Keratinocyte (primary cell): ENCODE measurements at regions not wholly inside any gene's neighbourhood (a gene's known extent, or its start where the extent isn't known, plus 50 kb on each side); places are given as distances from the start of the nearest gene placed in this dataset.

Source experiments
- DNase-seq: peaks from one replicate; pipeline ENCODE4 v3.0.0-alpha.2; 2011; ENCODE audit warnings: low read depth, missing footprints, low spot score
- FAIRE-seq: peaks from 2 replicates; lab custom pipeline; 2011; peaks lifted over from hg19 to GRCh38; lab: Jason Lieb, UNC
- H2AFZ ChIP-seq: 2 replicates; pipeline ENCODE4 v1.6.0; 2012; ENCODE audit warnings: low read length, control low read depth, inconsistent platforms; ENCODE audit not compliant: control insufficient read depth
- H3K27ac ChIP-seq: 2 replicates; pipeline ENCODE4 v1.5.1; 2011; ENCODE audit warnings: low read length; ENCODE audit not compliant: control insufficient read depth, insufficient read depth
- H3K27me3 ChIP-seq: 3 replicates; pipeline ENCODE4 v1.6.0; 2011; ENCODE audit warnings: low read length; ENCODE audit not compliant: control insufficient read depth, insufficient read depth; ENCODE audit errors: extremely low read depth
- H3K36me3 ChIP-seq, 2 experiments: 2 replicates in 1 of 2; 3 replicates in 1 of 2; pipeline ENCODE4 v1.5.1; 2011; ENCODE audit warnings: low read length in 2 of 2, mild to moderate bottlenecking in 1 of 2; ENCODE audit not compliant: control insufficient read depth in 2 of 2, insufficient read depth in 2 of 2; ENCODE audit errors: extremely low read depth in 1 of 2
- H3K4me1 ChIP-seq: 3 replicates; pipeline ENCODE4 v1.5.1; 2011; ENCODE audit warnings: low read length; ENCODE audit not compliant: control insufficient read depth, insufficient read depth; ENCODE audit errors: extremely low read depth
- H3K4me2 ChIP-seq: 3 replicates; pipeline ENCODE4 v1.6.0; 2011; ENCODE audit warnings: low read depth, low read length; ENCODE audit not compliant: control insufficient read depth, insufficient read depth; ENCODE audit errors: extremely low read depth
- H3K4me3 ChIP-seq, 3 experiments: fragments of 200-600 bp in 1 of 3; sonication (generic) in 1 of 3; 2 replicates in 2 of 3; 3 replicates in 1 of 3; pipeline ENCODE4 v1.5.1; 2011 to 2016; ENCODE audit warnings: low read length in 3 of 3, mild to moderate bottlenecking in 3 of 3, control low read depth in 2 of 3, inconsistent platforms in 1 of 3, low read depth in 1 of 3, mixed read lengths in 1 of 3, mixed run types in 1 of 3, moderate library complexity in 1 of 3; ENCODE audit not compliant: control insufficient read depth in 2 of 3, insufficient read depth in 2 of 3; ENCODE audit errors: extremely low read depth in 1 of 3
- H3K79me2 ChIP-seq: 2 replicates; pipeline ENCODE4 v1.6.0; 2012; ENCODE audit warnings: low read length; ENCODE audit not compliant: control insufficient read depth, insufficient read depth
- H3K9ac ChIP-seq: 3 replicates; pipeline ENCODE4 v1.6.0; 2011; ENCODE audit warnings: low read length; ENCODE audit not compliant: control insufficient read depth, insufficient read depth; ENCODE audit errors: extremely low read depth
- H3K9me1 ChIP-seq: 3 replicates; pipeline ENCODE4 v1.6.0; 2011; ENCODE audit warnings: low read length; ENCODE audit not compliant: control insufficient read depth, insufficient read depth; ENCODE audit errors: extremely low read depth
- H3K9me3 ChIP-seq: 2 replicates; pipeline ENCODE4 v1.5.1; 2012; ENCODE audit warnings: low read depth, low read length; ENCODE audit not compliant: control insufficient read depth
- H4K20me1 ChIP-seq: 3 replicates; pipeline ENCODE4 v1.6.0; 2011; ENCODE audit warnings: low read length; ENCODE audit not compliant: control insufficient read depth, insufficient read depth; ENCODE audit errors: extremely low read depth
- CTCF ChIP-seq, 3 experiments: IDR thresholded peaks in 1 of 3; conservative IDR thresholded peaks in 1 of 3; optimal IDR thresholded peaks in 1 of 3; 2 replicates in 2 of 3; 3 replicates in 1 of 3; pipeline versions ENCODE3 to v1.5.1; 2011; ENCODE audit warnings: low read length in 3 of 3, mild to moderate bottlenecking in 3 of 3, moderate library complexity in 2 of 3, control low read depth in 1 of 3, inconsistent platforms in 1 of 3; ENCODE audit not compliant: insufficient read depth in 2 of 3; ENCODE audit errors: extremely low read depth in 1 of 3
- EZH2 ChIP-seq: IDR thresholded peaks from one replicate; pipeline ENCODE4 v1.6.1; 2012; ENCODE audit warnings: inconsistent platforms, mild to moderate bottlenecking, low read length, moderate library complexity
- dilution Hi-C: fragments of 300-500 bp; cut with MboI; formaldehyde crosslinking; loops from one replicate; pipeline ENCODE4 v1.7.0; 2020; ENCODE audit warnings: low sequenced_read_pairs; ENCODE audit not compliant: extremely low pct_ligation_motif_present

DNA sequence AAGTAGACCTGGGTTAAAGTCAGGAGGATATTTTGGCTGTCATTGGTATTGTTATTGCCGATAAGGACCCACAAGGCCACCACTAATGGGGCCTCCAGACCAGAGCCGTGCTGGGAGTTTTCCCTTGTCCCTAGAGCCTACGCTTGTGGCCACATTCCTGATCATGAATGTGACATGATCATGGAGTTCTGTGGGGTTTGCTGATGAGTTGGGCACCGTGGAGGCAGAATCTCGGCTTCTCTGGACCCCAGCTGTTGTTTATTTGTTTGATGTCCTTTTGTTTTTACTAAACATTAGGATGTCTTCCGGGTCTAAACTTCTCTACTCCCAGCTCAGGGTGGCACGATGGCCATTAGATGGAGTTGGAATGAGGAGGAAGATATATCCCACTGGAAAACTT, 74.9 kb upstream of the TMPRSS2 start:
- Histone ChIP-seq H3K36me3 (no peaks in the 10 kb centered on the region), H3K9me3 (no peaks in the 10 kb centered on the region), H4K20me1 (no peaks in the 10 kb centered on the region), H3K9ac (no peak overlapping the region), H3K4me1 (peaks cover 31% of the 10 kb centered on the region), H3K27me3 (no peaks in the 10 kb centered on the region), H3K27ac (no peak overlapping the region), H3K4me2 (peak overlapping the region; percentile 39), H2AFZ (no peak overlapping the region), H3K9me1 (no peaks in the 10 kb centered on the region), H3K4me3 (no peak overlapping the region), H3K79me2 (no peaks in the 10 kb centered on the region)
- DNase-seq (no peak), FAIRE-seq (no peak)
- dilution Hi-C loops = no loop called here
- TF ChIP-seq CTCF (optimal IDR thresholded peaks at IDR 0.05 in 1 of 3, IDR thresholded peaks at IDR 0.05 in 1 of 3, conservative IDR thresholded peaks at IDR 0.05 in 1 of 3; ENCODE audit: extremely low read depth in 1 of 3, insufficient read depth in 2 of 3, low read length in 3 of 3) = no peak
- no peak for TF ChIP-seq EZH2

- Histone ChIP-seq H3K9me1 (no peaks in the 10 kb centered on the region), H3K4me2 (no peak overlapping the region), H3K79me2 (no peaks in the 10 kb centered on the region), H3K4me1 (peaks cover 31% of the 10 kb centered on the region), H3K27me3 (no peaks in the 10 kb centered on the region), H4K20me1 (no peaks in the 10 kb centered on the region), H3K36me3 (no peaks in the 10 kb centered on the region), H3K9ac (no peak overlapping the region), H3K4me3 (no peak overlapping the region), H2AFZ (no peak overlapping the region), H3K9me3 (no peaks in the 10 kb centered on the region), H3K27ac (no peak overlapping the region)
- FAIRE-seq (no peak), DNase-seq (no peak)
- TF ChIP-seq EZH2 (no peak), CTCF (optimal IDR thresholded peaks at IDR 0.05 in 1 of 3, IDR thresholded peaks at IDR 0.05 in 1 of 3, conservative IDR thresholded peaks at IDR 0.05 in 1 of 3; ENCODE audit: extremely low read depth in 1 of 3, insufficient read depth in 2 of 3, low read length in 3 of 3) (no peak)
- dilution Hi-C loops = no loop called here
These were observed 74.4 kb upstream of the TMPRSS2 start for GRCh38 chr21:41582298-41582840.
